ENCODE measurements at regions not wholly inside any gene's neighbourhood (a gene's known extent, or its start where the extent isn't known, plus 50 kb on each side); places are given as distances from the start of the nearest gene placed in this dataset.

DNA sequence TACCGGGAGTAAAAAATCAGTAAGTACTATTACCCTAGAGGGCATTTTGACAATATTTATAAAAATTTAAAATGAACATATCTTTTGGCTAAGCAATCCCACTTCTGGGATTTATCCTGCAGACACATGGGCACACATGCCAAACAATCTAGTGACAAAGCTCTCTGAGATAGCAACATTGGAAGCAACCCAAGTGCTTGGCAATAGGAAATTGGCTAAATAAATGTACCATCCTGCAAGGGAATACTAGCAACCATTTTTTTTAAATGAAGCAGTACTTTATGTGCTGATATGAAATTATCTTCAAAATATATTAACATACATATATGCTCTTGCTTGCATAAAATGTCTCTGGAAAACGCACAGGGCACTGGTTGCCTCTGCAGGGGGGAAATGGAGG, 133.8 kb downstream of the SNX5 start:
- no peak overlapping the region for H3K9ac ChIP-seq (replicated peaks in 1 of 4; ENCODE audit: extremely low read depth in 1 of 4, low read depth in 3 of 4, low read length in 3 of 4)
- H3K4me2 ChIP-seq (ENCODE audit: insufficient read depth in 1 of 2, low read depth in 2 of 2, low read length in 2 of 2), result no peak overlapping the region
- TF ChIP-seq EGR1 (IDR thresholded peaks at IDR 0.05; ENCODE audit: borderline replicate concordance, low read depth, low read length) (no peak), EP300 (IDR thresholded peaks at IDR 0.05; ENCODE audit: borderline replicate concordance in 1 of 2, low read depth in 2 of 2, low read length in 2 of 2) (no peak), CREB1 (IDR thresholded peaks at IDR 0.05) (no peak), SUZ12 (IDR thresholded peaks at IDR 0.05; ENCODE audit: low read length) (no peak), GTF2F1 (IDR thresholded peaks at IDR 0.05; ENCODE audit: borderline replicate concordance, low read depth, low read length) (no peak), SIRT6 (IDR thresholded peaks at IDR 0.05; ENCODE audit: low read length) (no peak), RBBP5 (IDR thresholded peaks at IDR 0.05; ENCODE audit: borderline replicate concordance, low read depth, low read length) (no peak), HDAC6 (IDR thresholded peaks at IDR 0.05; ENCODE audit: low read depth, low read length) (no peak), CBX8 (IDR thresholded peaks at IDR 0.05; ENCODE audit: borderline replicate concordance, low read depth, low read length) (no peak), KDM4A (IDR thresholded peaks at IDR 0.05; ENCODE audit: low read depth, low read length, severe bottlenecking) (no peak), KDM5A (IDR thresholded peaks at IDR 0.05; ENCODE audit: low read length) (no peak), JUN (IDR thresholded peaks at IDR 0.05; ENCODE audit: low read depth, low read length) (no peak)
- TF ChIP-seq, protein P1, sequence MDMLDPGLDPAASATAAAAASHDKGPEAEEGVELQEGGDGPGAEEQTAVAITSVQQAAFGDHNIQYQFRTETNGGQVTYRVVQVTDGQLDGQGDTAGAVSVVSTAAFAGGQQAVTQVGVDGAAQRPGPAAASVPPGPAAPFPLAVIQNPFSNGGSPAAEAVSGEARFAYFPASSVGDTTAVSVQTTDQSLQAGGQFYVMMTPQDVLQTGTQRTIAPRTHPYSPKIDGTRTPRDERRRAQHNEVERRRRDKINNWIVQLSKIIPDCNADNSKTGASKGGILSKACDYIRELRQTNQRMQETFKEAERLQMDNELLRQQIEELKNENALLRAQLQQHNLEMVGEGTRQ (IDR thresholded peaks at IDR 0.05; ENCODE audit: low read length), result no peak
- TF ChIP-seq, protein P2, sequence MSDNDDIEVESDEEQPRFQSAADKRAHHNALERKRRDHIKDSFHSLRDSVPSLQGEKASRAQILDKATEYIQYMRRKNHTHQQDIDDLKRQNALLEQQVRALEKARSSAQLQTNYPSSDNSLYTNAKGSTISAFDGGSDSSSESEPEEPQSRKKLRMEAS (IDR thresholded peaks at IDR 0.05), result no peak

More for the DNA sequence above, 133.8 kb downstream of the SNX5 start:
- Histone ChIP-seq H2AK5ac (ENCODE audit: low read depth, low read length) (no peak overlapping the region), H3K9me3 (ENCODE audit: insufficient read depth in 2 of 2, low read depth in 1 of 2, low read length in 1 of 2) (no peaks in the 10 kb centered on the region), H3K14ac (ENCODE audit: insufficient read length) (no peak overlapping the region), H4K8ac (ENCODE audit: extremely low read depth, insufficient read depth, low read length) (no peak overlapping the region), H2BK12ac (ENCODE audit: low read depth, low read length) (no peak overlapping the region), H2BK20ac (ENCODE audit: low read length) (no peak overlapping the region), H4K5ac (ENCODE audit: insufficient read length, low read depth, low read length) (no peak overlapping the region), H3K79me1 (ENCODE audit: low read depth, low read length) (no peaks in the 10 kb centered on the region), H3K18ac (ENCODE audit: extremely low read depth, low read length) (no peak overlapping the region), H2BK5ac (ENCODE audit: low read depth, low read length) (0 out of 2 replicates have a peak overlapping the region, but pooled peaks have one; percentile 56), H4K20me1 (replicated peaks in 1 of 2; ENCODE audit: control insufficient read depth in 1 of 2, insufficient read depth in 2 of 2, low read length in 2 of 2) (no peaks in the 10 kb centered on the region), H3K36me3 (ENCODE audit: control insufficient read depth in 2 of 4, insufficient read depth in 4 of 4, low read length in 3 of 4) (no peaks in the 10 kb centered on the region), H3K23ac (ENCODE audit: insufficient read length) (no peak overlapping the region), H2BK15ac (ENCODE audit: low read length) (no peak overlapping the region), H3K27ac (ENCODE audit: low read depth, low read length) (no peak overlapping the region), H3K4ac (replicated peaks; ENCODE audit: insufficient read length, low read depth, low read length) (no peak overlapping the region), H3K27me3 (replicated peaks in 1 of 4; ENCODE audit: control insufficient read depth in 3 of 4, extremely low read depth in 1 of 4, insufficient read depth in 3 of 4, low read length in 3 of 4) (no peaks in the 10 kb centered on the region), H3K4me3 (ENCODE audit: extremely low read depth in 1 of 4, insufficient read depth in 2 of 4, low read depth in 3 of 4, low read length in 4 of 4) (no peak overlapping the region), H2BK120ac (replicated peaks; ENCODE audit: low read depth, low read length) (no peak overlapping the region), H2AFZ (ENCODE audit: low read length) (no peak overlapping the region), H3K4me1 (replicated peaks in 1 of 4; ENCODE audit: control insufficient read depth in 3 of 4, insufficient read depth in 4 of 4, low read length in 3 of 4) (peaks cover 0 to 15% (median 2%) of the 10 kb centered on the region in 4 experiments; a peak in 4 of 7 replicates), H3K56ac (replicated peaks; ENCODE audit: insufficient read length, low read depth, low read length) (no peak overlapping the region), H3K79me2 (ENCODE audit: control insufficient read depth in 1 of 2, insufficient read depth in 2 of 2, low read length in 2 of 2) (no peaks in the 10 kb centered on the region), H3K23me2 (ENCODE audit: low read depth, low read length) (no peaks in the 10 kb centered on the region), H4K91ac (replicated peaks; ENCODE audit: insufficient read length, low read length) (no peak overlapping the region)
- FAIRE-seq (no peak), DNase-seq (ENCODE audit: low read depth in 1 of 2, low spot score in 2 of 2) (no peak)
- 100% methylated on average over 2 of the region's 2 CpGs; no CpG with 5 or more reads in 1 of the 2 experiments for WGBS, 2 experiments (ENCODE audit: extremely low coverage in 1 of 2, insufficient coverage in 1 of 2, insufficient read length in 1 of 2, insufficient replicate concordance in 2 of 2, low coverage in 1 of 2, low lambda C conversion rate in 2 of 2, missing lambda C conversion rate in 1 of 2)
- POLR2A ChIA-PET (ENCODE audit: partially characterized antibody), result no interaction called here
- CTCF ChIA-PET (ENCODE audit: partially characterized antibody), result interaction anchor here (0.9 kb wide), 1 partner anchor 9 kb away, joined by 3 read pairs; no protein-coding TSS in a partner anchor

Data from H1 (cell line).